ENCODE measurements at regions not wholly inside any gene's neighbourhood (a gene's known extent, or its start where the extent isn't known, plus 50 kb on each side); places are given as distances from the start of the nearest gene placed in this dataset.

DNA sequence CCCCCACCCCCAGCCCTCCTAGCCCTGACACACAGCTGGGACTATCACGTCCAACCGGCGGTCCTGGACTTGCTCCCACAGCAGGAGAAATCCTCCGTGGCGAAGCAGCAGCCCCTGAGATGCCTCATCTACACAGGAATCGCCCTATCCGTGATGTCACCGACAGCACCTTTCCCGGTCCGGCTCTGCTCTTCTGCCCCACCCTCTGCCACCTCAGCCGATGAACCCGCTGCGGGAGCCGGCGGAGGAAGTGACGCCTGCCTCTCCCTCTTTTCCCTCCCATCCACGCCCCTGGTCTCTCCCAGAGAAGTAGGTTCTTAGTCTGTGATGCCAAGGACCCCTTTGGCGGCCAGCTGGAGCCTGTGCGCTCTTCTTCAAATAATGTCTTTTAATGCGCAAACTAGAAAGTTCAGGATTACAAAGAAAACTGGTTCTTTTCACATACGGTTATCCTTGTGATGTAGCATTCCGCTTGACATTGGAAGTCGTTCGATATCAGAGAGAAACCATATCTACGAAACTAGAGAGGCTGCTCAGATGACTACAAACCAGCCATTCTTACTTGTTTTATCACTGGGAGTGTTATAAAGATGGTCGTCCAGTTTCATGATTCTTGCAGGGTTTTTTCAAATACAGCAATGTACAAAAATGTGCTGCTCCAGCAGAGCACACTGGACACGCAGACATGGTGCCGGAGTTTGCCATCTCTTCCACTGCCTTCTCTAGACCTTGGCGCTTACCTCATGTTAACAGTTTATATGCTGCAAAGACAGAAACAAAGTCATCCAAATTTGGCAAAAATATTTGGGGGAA is 120.3 kb downstream of the PPIAL4G start:
- TF ChIP-seq, protein P1, sequence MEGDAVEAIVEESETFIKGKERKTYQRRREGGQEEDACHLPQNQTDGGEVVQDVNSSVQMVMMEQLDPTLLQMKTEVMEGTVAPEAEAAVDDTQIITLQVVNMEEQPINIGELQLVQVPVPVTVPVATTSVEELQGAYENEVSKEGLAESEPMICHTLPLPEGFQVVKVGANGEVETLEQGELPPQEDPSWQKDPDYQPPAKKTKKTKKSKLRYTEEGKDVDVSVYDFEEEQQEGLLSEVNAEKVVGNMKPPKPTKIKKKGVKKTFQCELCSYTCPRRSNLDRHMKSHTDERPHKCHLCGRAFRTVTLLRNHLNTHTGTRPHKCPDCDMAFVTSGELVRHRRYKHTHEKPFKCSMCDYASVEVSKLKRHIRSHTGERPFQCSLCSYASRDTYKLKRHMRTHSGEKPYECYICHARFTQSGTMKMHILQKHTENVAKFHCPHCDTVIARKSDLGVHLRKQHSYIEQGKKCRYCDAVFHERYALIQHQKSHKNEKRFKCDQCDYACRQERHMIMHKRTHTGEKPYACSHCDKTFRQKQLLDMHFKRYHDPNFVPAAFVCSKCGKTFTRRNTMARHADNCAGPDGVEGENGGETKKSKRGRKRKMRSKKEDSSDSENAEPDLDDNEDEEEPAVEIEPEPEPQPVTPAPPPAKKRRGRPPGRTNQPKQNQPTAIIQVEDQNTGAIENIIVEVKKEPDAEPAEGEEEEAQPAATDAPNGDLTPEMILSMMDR (IDR thresholded peaks at IDR 0.05): no peak
- TF ChIP-seq POLR2AphosphoS5 (IDR thresholded peaks at IDR 0.05): no peak
- no peak for TF ChIP-seq EP300 (IDR thresholded peaks at IDR 0.05)

Measured in esophagus muscularis mucosa (tissue), 4 donors.